T-cell (primary cell): ENCODE measurements at regions not wholly inside any gene's neighbourhood (a gene's known extent, or its start where the extent isn't known, plus 50 kb on each side); places are given as distances from the start of the nearest gene placed in this dataset.

Experiments used
- ATAC-seq, 4 experiments: fragments of 200-7000 bp in 3 of 4; fragments of 150-1000 bp in 1 of 4; cut with Tn5 transposase; replicated peaks in 1 of 4; 1 replicate in 3 of 4; 2 replicates in 1 of 4; pipeline ENCODE4 v1.10.0; 2021; ENCODE audit warnings: moderate library complexity in 3 of 4, mild to moderate bottlenecking in 2 of 4, moderate number of reproducible peaks in 1 of 4
- CTCF ChIA-PET, 2 donors: fragments of 300-600 bp; sonication (Branson Sonifier 250); formaldehyde crosslinking; loops; one replicate each; lab custom pipeline; 2022; ENCODE audit warnings: antibody characterized with exemption in 2 of 2; lab: Charles Lee
- POLR2A ChIA-PET, 2 donors: fragments of 300-600 bp; sonication (Branson Sonifier 250); formaldehyde crosslinking; loops; one replicate each; lab custom pipeline; 2022; ENCODE audit warnings: antibody characterized with exemption in 2 of 2; lab: Charles Lee
- DNase-seq, 35 experiments: peaks; one replicate each; pipeline versions ENCODE4 v3.0.0 to v3.0.0-alpha.2; 2013 to 2023
- H3K27ac ChIP-seq: one replicate; pipeline ENCODE4 v1.5.1; 2013; ENCODE audit warnings: low read length
- H3K27me3 ChIP-seq, 2 experiments: replicated peaks in 1 of 2; 1 replicate in 1 of 2; 2 replicates in 1 of 2; pipeline versions ENCODE4 v1.6.1 to v1.7.0; 2013; ENCODE audit warnings: low read length in 1 of 2, mixed read lengths in 1 of 2; ENCODE audit not compliant: control insufficient read depth in 2 of 2, insufficient read depth in 2 of 2; ENCODE audit errors: extremely low read depth in 1 of 2
- H3K36me3 ChIP-seq, 2 donors: 1 replicate in 1 of 2; 2 replicates in 1 of 2; pipeline versions ENCODE4 v1.6.1 to v1.7.0; 2013; ENCODE audit warnings: low read length in 1 of 2; ENCODE audit not compliant: control insufficient read depth in 2 of 2, insufficient read depth in 1 of 2; ENCODE audit errors: extremely low read depth in 1 of 2
- H3K4me1 ChIP-seq, 2 experiments: 1 replicate in 1 of 2; 2 replicates in 1 of 2; pipeline versions ENCODE4 v1.6.1 to v1.7.0; 2013; ENCODE audit warnings: low read length in 2 of 2, mixed read lengths in 1 of 2; ENCODE audit not compliant: insufficient read depth in 2 of 2, control insufficient read depth in 1 of 2; ENCODE audit errors: extremely low read depth in 1 of 2
- H3K4me3 ChIP-seq, 2 donors: 1 replicate in 1 of 2; 2 replicates in 1 of 2; pipeline versions ENCODE4 v1.5.1 to v1.7.0; 2013; ENCODE audit warnings: mild to moderate bottlenecking in 2 of 2, low read length in 1 of 2, moderate library complexity in 1 of 2; ENCODE audit not compliant: control insufficient read depth in 1 of 2; ENCODE audit errors: extremely low read depth in 1 of 2
- H3K9me3 ChIP-seq: 2 replicates; pipeline ENCODE4 v1.7.0; 2013
- H3K27ac Mint-ChIP-seq, 2 donors: one replicate each; pipeline ENCODE4 v1.8.0; 2020 to 2021; ENCODE audit warnings: mild to moderate bottlenecking in 2 of 2, mixed read lengths in 2 of 2
- H3K27me3 Mint-ChIP-seq, 2 donors: one replicate each; pipeline ENCODE4 v1.8.0; 2021 to 2022; ENCODE audit warnings: mixed read lengths in 2 of 2
- H3K36me3 Mint-ChIP-seq: one replicate; pipeline ENCODE4 v1.8.0; 2021; ENCODE audit warnings: mixed read lengths
- H3K4me1 Mint-ChIP-seq, 3 donors: one replicate each; pipeline ENCODE4 v1.8.0; 2020 to 2022; ENCODE audit warnings: mixed read lengths in 3 of 3, mild to moderate bottlenecking in 1 of 3
- H3K4me3 Mint-ChIP-seq, 3 donors: one replicate each; pipeline ENCODE4 v1.8.0; 2020 to 2022; ENCODE audit warnings: mild to moderate bottlenecking in 3 of 3, mixed read lengths in 3 of 3, moderate library complexity in 3 of 3
- H3K9me3 Mint-ChIP-seq, 3 donors: one replicate each; pipeline ENCODE4 v1.8.0; 2020 to 2022; ENCODE audit warnings: mixed read lengths in 3 of 3
- WGBS: methylation state at CpG from one replicate; pipeline ENCODE4 v1.1.5; 2013; ENCODE audit warnings: missing lambda C conversion rate; ENCODE audit not compliant: insufficient coverage; 5-methylcytosine and 5-hydroxymethylcytosine counted together

GRCh38 chr20:56941101-56941686, 312.1 kb downstream of the TFAP2C start:
- H3K9me3 ChIP-seq, result no peaks in the 10 kb centered on the region
- H3K27me3 ChIP-seq, result peaks cover 0 to 13% of the 10 kb centered on the region in 2 experiments
- Mint-ChIP-seq H3K27ac (no peak overlapping the region), H3K4me1 (no peaks in the 10 kb centered on the region), H3K9me3 (no peaks in the 10 kb centered on the region), H3K36me3 (no peaks in the 10 kb centered on the region), H3K4me3 (no peak overlapping the region), H3K27me3 (peaks cover 0 to 22% of the 10 kb centered on the region in 2 donors)
- no peak overlapping the region for H3K4me3 ChIP-seq
- 93% methylated on average over 3 of the region's 8 CpGs for WGBS
- ChIA-PET POLR2A (interaction anchor here in 1 of 2 donors (0.6 kb wide), 1 partner anchor 848 kb away, joined by 12 read pairs; no protein-coding TSS in a partner anchor), CTCF (no interaction called here)
- H3K4me1 ChIP-seq, result no peaks in the 10 kb centered on the region
- no peak for ATAC-seq
- H3K27ac ChIP-seq, result no peak overlapping the region
- DNase-seq, result no peak
- H3K36me3 ChIP-seq, result no peaks in the 10 kb centered on the region

GRCh38 chr20:56943946-56944945, 315.1 kb downstream of the TFAP2C start:
- 52% methylated on average over 9 of the region's 17 CpGs for WGBS
- no peaks in the 10 kb centered on the region for H3K4me1 Mint-ChIP-seq

GRCh38 chr20:56945057-56945456, 316.0 kb downstream of the TFAP2C start:
- Mint-ChIP-seq H3K4me3 (no peak overlapping the region), H3K9me3 (no peaks in the 10 kb centered on the region), H3K4me1 (no peaks in the 10 kb centered on the region), H3K27ac (no peak overlapping the region), H3K36me3 (no peaks in the 10 kb centered on the region), H3K27me3 (peaks cover 0 to 21% of the 10 kb centered on the region in 2 donors)
- ChIA-PET POLR2A (no interaction called here), CTCF (no interaction called here)
- Histone ChIP-seq H3K27me3 (peaks cover 0 to 7% of the 10 kb centered on the region in 2 experiments), H3K9me3 (no peaks in the 10 kb centered on the region), H3K36me3 (no peaks in the 10 kb centered on the region), H3K4me3 (no peak overlapping the region), H3K27ac (no peak overlapping the region), H3K4me1 (no peaks in the 10 kb centered on the region)
- no peak for ATAC-seq
- no peak for DNase-seq
- 72% methylated on average over 3 of the region's 5 CpGs for WGBS

More at GRCh38 chr20:56943946-56944945, 315.1 kb downstream of the TFAP2C start:
- Mint-ChIP-seq H3K4me3 (no peak overlapping the region), H3K27ac (no peak overlapping the region), H3K27me3 (peaks cover 0 to 20% of the 10 kb centered on the region in 2 donors), H3K36me3 (no peaks in the 10 kb centered on the region), H3K9me3 (no peaks in the 10 kb centered on the region)
- Histone ChIP-seq H3K4me3 (no peak overlapping the region), H3K9me3 (no peaks in the 10 kb centered on the region), H3K27me3 (peaks cover 0 to 7% of the 10 kb centered on the region in 2 experiments), H3K27ac (no peak overlapping the region), H3K36me3 (no peaks in the 10 kb centered on the region), H3K4me1 (no peaks in the 10 kb centered on the region)
- no peak for DNase-seq
- ATAC-seq, result no peak
- ChIA-PET POLR2A (no interaction called here), CTCF (no interaction called here)

GRCh38 chr20:56945901-56946300, 316.8 kb downstream of the TFAP2C start:
- WGBS, result 76% methylated on average over 5 of the region's 5 CpGs
- no peak for DNase-seq
- peaks cover 0 to 6% of the 10 kb centered on the region in 2 experiments for H3K27me3 ChIP-seq
- H3K9me3 ChIP-seq, result no peaks in the 10 kb centered on the region
- no peak for ATAC-seq
- CTCF ChIA-PET, result no interaction called here
- no peaks in the 10 kb centered on the region for H3K4me1 ChIP-seq
- POLR2A ChIA-PET, result no interaction called here
- H3K36me3 ChIP-seq, result no peaks in the 10 kb centered on the region
- no peak overlapping the region for H3K27ac ChIP-seq
- Mint-ChIP-seq H3K9me3 (no peaks in the 10 kb centered on the region), H3K27me3 (peaks cover 0 to 17% of the 10 kb centered on the region in 2 donors), H3K36me3 (no peaks in the 10 kb centered on the region), H3K27ac (no peak overlapping the region), H3K4me3 (no peak overlapping the region), H3K4me1 (no peaks in the 10 kb centered on the region)
- H3K4me3 ChIP-seq, result no peak overlapping the region

GRCh38 chr20:56949318-56949717, 317.1 kb downstream of the BMP7 start:
- no peak overlapping the region for H3K4me3 Mint-ChIP-seq
- Histone ChIP-seq H3K27ac (no peak overlapping the region), H3K27me3 (peaks cover 0 to 10% of the 10 kb centered on the region in 2 experiments), H3K9me3 (no peaks in the 10 kb centered on the region), H3K4me1 (no peaks in the 10 kb centered on the region), H3K36me3 (no peaks in the 10 kb centered on the region), H3K4me3 (no peak overlapping the region)
- DNase-seq, result no peak
- no peak overlapping the region for H3K27ac Mint-ChIP-seq
- H3K36me3 Mint-ChIP-seq, result no peaks in the 10 kb centered on the region
- ChIA-PET POLR2A (no interaction called here), CTCF (no interaction called here)
- H3K9me3 Mint-ChIP-seq, result no peaks in the 10 kb centered on the region
- ATAC-seq, result no peak
- 62% methylated on average over 6 of the region's 6 CpGs for WGBS
- peaks cover 1 to 16% of the 10 kb centered on the region in 2 donors for H3K27me3 Mint-ChIP-seq
- H3K4me1 Mint-ChIP-seq, result no peaks in the 10 kb centered on the region

GRCh38 chr20:56952258-56953047, 314.0 kb downstream of the BMP7 start:
- no peak for ATAC-seq
- Mint-ChIP-seq H3K36me3 (no peaks in the 10 kb centered on the region), H3K27me3 (peaks cover 19 to 20% of the 10 kb centered on the region in 2 donors), H3K27ac (no peak overlapping the region), H3K9me3 (no peaks in the 10 kb centered on the region), H3K4me3 (no peak overlapping the region), H3K4me1 (no peaks in the 10 kb centered on the region)
- Histone ChIP-seq H3K4me1 (no peaks in the 10 kb centered on the region), H3K27ac (no peak overlapping the region), H3K9me3 (no peaks in the 10 kb centered on the region), H3K27me3 (peaks cover 4 to 25% of the 10 kb centered on the region in 2 experiments), H3K36me3 (no peaks in the 10 kb centered on the region), H3K4me3 (no peak overlapping the region)
- DNase-seq, result no peak
- WGBS, result 72% methylated on average over 13 of the region's 19 CpGs
- ChIA-PET POLR2A (no interaction called here), CTCF (no interaction called here)
